SK-MEL-5 (cell line): ENCODE measurements at regions not wholly inside any gene's neighbourhood (a gene's known extent, or its start where the extent isn't known, plus 50 kb on each side); places are given as distances from the start of the nearest gene placed in this dataset.

Source experiments
- DNase-seq: peaks from one replicate; pipeline ENCODE4 v3.0.0-alpha.2; 2016; ENCODE audit warnings: low read depth, low spot score
- in situ Hi-C: cut with HindIII; loops from 2 replicates; pipeline ENCODE4 v1.10.0; 2016; ENCODE audit warnings: low sequenced_read_pairs, high pct_unique_total_duplicates, low pct_unique_long_range_greater_than_20kb

DNA sequence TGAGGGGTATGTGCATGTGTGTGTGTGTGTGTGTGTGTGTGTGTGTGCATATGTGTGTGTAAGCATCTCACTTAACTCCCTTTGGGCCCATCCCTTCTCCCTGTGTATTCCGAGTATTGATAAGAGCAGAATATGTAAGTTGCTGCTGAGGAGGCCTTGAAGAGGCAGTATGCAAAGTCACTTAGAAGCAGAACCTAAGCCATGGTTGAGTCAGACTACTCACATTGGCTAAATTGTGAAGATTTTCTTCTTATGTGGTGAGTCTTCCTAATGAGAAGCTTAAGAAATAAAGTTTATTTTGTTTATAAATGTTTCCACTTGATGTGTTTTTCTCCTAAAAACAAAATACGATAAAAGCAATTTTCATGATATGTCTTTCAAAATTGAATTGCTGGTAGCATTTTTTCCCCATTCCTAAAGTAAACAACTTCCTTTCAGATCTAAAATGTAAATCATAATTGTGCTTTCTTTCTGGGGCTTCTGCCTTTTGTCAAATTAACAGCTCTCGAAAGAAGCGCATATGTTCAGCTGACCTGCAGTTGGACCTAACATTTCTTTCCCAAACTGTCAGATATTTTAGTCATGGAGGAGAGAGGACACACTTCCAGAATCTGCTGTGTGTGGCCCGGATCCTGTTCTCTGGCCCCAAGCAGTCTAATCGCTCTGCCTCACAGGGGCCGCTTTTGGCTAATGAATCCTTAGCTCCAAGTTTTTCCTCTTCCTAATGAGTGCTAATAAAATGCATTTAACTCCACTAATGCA, 284.0 kb downstream of the DUSP10 start:
- no peak for DNase-seq
- in situ Hi-C loops: no loop called here

DNA sequence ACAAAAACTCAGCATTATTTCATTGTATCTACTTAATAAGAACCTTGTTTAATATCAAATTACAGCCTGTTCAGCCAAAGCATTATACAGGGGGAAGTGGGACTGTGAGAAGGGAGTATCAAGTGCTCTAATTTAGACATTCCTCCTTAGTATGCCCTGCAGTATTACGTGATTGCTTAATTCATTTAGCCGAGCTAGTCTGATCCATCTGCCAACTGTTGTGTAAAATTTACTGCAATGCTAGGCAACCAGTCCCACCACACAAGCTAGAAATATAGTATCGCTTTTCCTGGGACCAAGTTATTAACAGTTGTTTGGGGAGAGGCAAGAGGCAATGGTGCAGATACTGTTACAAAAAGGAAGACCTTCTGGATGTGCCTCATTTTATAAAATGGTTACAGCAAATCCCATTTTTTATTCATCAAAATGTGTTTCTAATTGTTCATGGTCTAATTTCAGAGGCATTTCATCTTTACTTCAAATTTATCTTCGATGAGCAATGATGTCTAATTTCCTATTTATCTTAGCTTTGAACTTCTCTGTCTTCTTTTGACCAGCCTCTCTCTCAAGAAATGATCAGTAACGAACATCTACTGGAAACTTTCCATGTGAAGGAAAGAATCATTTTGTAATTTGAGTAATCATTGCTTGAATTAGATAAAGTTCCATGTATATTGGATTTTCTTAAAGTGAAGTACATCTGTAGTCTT, 283.3 kb downstream of the DUSP10 start:
- no peak for DNase-seq
- in situ Hi-C loops: no loop called here

DNA sequence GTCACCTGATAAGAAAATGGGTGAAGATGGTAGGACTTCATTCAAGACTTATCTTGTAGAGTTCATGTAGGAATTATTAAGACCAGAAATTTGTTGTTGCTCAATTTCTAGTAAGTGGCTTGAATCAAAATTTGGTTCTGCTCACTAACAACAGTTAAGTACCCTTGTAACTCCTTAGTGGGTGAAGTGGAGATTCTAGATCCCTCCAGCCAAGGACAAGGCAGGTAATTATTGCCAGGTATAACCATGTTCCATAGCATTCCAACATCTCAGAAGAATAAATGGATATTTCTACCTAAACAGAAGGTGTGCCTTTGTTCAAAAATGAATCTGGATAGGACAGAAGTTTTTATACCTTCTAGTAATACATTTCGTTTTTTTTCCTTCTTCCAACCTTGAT, 282.3 kb downstream of the DUSP10 start:
- no peak for DNase-seq
- in situ Hi-C loops: no loop called here

DNA sequence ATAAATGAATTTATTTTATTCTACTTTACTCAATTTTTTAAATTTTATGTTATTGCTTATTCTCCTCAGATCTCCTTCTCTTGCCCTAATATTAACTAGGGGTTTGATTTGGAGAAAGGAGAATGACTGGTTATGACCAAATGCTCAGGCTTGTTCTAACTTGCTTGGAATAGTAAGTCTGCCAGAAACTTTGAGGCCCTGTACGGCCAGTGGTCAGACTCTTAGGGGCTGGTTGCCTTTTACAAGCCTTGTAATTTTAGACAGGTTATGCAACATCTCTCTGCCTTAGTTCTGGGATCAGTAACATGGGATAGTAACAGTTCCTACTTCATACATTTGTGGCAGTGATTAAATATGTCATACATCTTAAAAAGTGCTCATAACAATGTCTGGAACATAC, 279.5 kb downstream of the DUSP10 start:
- DNase-seq: no peak
- in situ Hi-C loops: no loop called here

DNA sequence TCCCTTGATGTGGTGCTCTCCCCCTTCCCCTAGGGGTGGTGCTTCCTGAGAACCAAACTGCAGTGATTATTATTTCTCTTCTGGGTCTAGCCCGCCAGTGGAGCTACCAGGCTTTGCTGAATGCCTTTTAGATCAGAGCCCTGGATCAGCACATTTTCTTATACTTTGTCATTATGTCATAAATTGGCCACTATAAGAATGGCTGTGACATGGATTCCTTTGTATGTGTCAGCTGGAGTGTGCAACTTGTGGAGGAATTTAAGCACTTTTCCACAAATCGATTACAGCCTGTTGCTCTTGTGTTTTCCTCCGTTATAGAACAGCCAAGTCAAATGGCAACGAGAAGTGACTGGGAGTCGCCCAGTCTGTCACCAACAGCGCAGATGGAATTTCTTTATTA, 273.3 kb downstream of the DUSP10 start:
- no peak for DNase-seq
- in situ Hi-C loops: no loop called here

DNA sequence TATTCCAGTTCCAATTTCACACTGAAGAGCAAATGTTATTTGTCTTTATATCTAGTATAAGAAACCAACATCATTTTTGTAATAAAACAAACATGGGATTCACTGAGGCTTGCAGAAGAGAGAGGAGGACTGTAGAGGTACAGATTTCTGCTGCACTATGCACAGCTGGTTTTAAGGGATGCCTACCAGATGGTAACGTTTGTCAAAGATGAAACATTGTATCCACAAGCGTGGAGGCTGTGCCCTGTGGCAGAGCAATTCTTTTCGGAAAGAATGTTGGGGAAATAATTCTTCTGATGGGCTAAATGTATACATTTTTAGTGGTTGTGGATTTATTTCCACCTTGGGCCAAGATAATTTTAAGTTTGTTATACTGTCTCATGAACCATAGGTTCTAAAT, 272.4 kb downstream of the DUSP10 start:
- DNase-seq: no peak
- in situ Hi-C loops: no loop called here

DNA sequence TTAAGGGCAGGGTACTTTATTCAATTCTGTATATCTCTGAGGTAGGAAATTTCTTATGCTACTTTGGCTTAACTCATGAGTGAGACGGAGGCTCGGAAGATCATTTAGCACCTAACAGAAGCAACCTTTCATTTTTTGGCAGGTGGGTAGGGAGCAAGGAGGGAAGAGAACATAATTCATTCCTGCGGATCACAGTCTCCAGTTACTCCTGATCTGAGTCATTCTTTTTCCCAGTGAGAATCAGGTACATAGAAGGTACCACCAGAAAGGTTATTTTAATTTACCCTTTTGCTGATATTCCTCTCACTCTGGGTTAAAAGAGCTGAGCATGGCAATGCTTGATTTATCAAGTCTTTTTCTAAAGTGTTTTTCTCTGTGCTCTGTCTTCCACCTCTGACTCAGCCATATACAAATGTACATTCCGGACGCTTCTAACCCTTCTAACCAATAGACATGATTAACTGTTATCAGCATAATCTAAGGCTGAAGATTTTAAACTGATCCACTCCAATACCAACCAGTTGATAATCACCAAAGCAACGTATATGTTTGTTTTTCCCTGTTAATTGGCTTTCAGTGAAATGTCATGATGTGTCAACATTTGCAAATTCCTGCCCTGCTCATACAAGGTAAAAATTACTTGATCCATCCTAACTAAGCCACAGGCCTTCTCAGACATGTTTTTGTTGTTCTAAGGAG, 271.7 kb downstream of the DUSP10 start:
- no peak for DNase-seq
- in situ Hi-C loops: no loop called here

DNA sequence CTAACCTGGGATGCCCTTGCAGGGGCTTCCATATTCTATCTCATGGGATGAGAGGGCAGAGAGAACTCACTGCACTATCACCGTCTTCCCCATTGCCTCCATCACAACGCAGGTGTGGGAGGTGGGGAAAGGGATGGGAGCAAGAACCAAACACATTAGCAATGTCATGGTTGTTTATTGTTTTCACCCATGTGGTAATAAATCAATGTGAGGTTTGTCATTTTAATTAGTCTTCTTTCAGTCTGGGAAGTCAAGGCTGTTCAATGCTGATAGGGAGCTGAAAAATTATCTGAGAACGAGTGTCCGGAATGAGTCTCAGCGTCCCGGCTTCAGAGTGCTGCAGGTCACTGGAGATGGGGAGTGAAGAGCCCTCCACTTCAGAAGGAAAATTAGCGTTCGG, 268.5 kb downstream of the DUSP10 start:
- in situ Hi-C loops: no loop called here
- DNase-seq: no peak

DNA sequence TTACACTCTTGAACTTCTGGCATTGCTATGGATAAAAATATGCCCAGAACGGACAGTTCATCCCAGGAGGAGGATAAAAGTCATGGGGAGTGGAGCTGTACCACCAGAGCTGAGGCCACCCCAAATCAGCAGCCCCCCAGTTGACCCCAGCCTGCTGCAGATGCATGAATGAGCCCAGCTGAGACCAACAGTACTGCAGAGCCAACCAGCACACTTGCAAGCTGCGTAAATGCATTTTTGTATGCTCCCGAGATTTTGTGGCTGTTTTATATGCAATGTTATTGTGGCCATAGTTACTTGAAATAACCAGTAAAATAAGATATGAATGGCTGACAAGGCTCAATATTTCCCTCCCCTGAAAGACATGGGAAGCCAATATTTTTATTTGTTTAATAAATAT, 264.6 kb downstream of the DUSP10 start:
- DNase-seq: no peak
- in situ Hi-C loops: no loop called here

DNA sequence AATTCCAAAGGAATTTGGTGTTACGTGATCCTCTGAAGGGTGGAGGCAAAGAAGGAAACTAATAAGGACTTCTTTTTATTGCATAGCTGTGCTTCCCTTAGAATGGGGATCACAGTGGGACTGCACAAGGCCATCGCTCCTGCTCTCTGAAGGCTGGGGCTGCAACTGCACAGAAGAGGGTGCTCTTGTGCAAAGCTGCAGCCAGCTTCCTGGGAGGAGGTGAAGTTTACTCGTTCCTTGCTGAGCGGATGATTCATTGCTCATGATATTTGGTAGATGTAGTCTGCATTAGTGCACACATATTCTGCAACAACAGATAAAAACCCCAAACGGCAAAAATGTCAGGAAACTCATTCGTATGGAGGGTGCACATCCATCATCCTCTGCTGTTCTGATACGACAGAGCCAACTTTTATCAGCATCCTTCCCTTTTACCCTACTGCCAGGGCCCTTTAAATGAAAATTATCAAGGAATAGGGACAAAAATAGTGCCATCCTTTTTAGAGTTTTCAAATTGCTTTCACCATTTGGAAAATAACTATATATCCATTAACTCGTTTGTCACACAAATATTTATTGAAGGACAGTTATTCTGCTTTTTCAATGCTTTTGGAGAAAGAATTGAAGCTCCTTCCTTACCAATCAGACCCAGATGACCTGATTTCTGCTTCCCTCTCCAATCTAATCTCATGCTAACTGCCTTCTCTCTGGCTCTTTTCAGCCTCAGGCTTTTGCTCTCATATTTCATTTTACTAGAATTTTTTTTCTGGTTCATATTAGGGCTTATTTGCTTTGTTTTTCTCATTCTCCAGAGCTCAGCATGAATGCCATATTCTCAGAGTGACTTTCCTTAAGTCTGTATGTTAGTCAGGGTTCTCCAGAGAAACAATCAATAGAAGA, 263.6 kb downstream of the DUSP10 start:
- in situ Hi-C loops: no loop called here
- peak; percentile 80 for DNase-seq

DNA sequence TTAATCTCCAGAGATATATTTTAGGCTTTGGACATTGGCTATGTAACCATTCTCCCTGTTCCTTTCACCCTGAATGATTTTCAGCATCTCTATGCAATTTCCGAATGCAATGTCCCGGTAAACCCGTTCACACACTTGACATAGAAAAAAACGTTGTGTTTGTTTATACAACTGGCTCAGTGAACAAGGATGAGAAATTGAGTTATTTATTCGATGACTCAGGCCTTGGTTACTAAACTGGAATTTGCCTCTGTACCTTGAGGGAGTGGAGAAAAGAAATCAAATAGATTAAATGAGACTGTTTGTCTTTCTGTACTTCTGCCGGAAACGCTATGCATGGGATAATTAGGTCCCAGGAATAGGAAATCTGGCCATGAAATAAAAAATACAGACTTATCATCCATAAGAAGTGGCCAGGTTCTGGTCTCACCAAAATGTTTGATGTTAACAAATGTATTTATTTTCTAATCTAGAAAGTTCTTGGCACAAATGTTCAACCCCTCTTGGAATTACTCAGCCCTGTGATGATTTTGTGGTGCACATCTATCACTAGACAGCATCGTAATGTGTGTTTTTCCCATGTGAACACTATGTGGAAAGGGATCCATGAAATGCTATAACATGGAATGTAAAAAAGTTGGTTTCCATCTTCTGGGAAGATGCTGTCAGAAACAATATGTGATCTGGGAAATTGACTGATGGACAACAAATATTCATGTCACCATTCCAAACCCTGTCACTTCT, 253.9 kb downstream of the DUSP10 start:
- in situ Hi-C loops: no loop called here
- no peak for DNase-seq

DNA sequence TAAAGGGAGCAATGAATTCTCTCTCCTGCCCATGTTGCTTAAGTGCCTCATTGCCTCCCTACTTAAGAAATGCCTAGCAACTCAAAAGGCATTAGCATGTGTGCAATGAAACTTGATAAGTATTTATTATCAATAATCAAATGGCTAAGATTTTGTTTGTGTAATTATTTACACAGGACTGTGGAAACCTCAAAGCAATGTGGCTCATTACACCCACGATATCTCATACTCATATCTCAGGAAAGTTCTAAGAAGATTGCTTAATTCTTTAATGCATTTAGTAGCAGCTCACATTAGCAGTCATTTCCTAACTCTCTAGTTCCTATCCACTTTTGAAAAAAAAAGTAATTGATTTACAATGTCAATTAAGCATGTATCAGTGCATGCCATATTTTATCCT, 253.3 kb downstream of the DUSP10 start:
- in situ Hi-C loops: no loop called here
- DNase-seq: no peak

DNA sequence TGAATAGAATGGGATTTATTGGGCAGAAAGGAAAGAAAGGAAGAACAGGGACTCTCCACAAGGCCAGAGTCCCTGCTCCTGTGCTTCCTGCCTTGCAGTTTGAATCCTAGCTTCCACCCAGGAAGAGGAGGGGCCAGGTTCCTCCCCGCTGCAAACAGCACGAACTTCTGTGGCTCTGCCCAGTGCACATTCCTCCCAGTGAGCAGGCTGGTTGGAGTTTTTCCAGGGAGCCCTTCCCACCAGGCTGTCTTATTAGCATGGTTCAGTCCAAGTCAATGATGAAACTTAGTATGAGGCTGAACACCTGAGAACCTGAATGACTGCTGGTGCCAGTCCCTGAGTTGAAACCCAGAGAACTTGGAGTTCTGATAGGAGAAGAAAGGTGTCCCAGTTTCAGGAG, 247.2 kb downstream of the DUSP10 start:
- in situ Hi-C loops: no loop called here
- DNase-seq: no peak

DNA sequence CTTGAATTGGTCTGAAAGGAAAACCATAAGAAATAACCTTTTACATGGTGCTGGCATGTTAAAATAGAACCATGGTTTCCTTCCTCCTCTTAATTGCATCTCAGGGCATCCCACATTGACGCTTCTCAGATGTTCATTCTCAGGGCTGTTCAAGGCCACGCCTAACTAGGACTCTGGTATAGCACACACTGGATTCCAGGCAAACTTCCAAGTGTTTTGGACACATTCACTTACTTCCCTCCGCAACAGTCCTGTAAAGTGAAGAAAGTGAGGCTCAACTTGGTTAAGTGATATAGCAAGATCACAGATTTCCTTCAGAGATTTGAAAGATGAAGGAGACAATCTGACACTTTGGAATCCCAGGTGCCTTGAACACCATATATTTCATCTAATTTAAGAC, 244.8 kb downstream of the DUSP10 start:
- no peak for DNase-seq
- in situ Hi-C loops: no loop called here

DNA sequence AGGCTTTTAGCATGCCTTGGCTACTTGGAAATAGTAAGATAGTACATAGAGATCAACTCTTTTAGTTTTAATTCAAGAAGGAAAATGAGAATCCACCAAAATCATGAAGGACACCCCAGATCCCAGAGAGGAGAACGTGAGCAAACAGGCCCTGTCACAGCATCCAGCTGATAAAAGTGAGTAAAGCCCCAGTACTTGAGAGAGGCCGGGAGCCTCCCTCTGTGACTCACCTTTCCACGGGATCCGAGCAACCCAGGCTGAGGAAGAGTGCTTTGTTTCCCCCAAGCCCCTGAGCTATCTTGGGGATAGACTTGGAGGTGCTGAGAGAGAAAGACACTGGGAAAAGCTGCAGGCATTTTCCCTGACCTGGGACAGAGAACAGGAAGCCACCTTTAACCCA, 238.6 kb downstream of the DUSP10 start:
- DNase-seq: no peak
- in situ Hi-C loops: no loop called here

DNA sequence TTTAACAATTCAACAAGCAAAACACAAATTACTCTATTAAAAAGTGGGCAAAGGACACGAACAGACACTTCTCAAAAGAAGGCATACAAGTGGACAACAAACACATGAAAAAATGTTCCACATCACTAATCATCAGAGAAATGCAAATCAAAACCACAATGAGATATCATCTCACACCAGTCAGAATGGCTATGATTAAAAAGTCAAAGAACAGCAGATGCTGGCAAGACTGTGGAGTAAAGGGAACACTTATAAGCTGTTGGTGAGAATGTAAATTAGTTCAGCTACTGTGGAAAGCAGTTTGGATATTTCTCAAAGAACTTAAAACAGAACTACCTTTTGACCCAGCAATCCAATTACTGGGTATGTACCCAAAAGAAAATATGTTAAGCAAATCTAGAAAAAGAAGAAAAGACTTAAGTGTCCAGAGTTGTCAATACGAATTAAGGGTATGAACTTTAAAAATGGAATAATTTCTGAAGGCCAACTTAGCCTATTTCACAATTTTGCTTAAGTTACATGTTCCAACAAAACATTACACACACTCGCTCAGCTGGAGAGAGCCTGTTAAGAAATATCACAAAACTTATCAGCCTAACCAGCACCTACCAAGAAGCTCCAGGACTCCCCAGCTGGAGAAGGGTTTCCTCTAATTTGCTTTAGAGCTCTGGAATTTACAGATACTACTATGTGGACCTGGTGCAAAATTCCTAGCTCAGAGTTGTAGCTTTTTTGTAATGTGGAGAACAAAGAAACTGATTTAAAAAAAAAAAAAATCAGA, 232.1 kb downstream of the DUSP10 start:
- in situ Hi-C loops: no loop called here
- no peak for DNase-seq
